ENCODE measurements at regions not wholly inside any gene's neighbourhood (a gene's known extent, or its start where the extent isn't known, plus 50 kb on each side); places are given as distances from the start of the nearest gene placed in this dataset.

- no peak for TF ChIP-seq CTCF (IDR thresholded peaks at IDR 0.05)
- TF ChIP-seq POLR2A (IDR thresholded peaks at IDR 0.05): no peak
Observed at GRCh38 chr4:187826725-187827124, 168.8 kb upstream of the ZFP42 start.

Data from body of pancreas (tissue), 4 donors.